ENCODE measurements at regions not wholly inside any gene's neighbourhood (a gene's known extent, or its start where the extent isn't known, plus 50 kb on each side); places are given as distances from the start of the nearest gene placed in this dataset.

- TF ChIP-seq CTCF (IDR thresholded peaks at IDR 0.05) (no peak), POLR2AphosphoS5 (IDR thresholded peaks at IDR 0.05) (no peak)
Measured at GRCh38 chr11:116257092-116257491, 515.7 kb downstream of the BUD13 start.

All from prostate gland (tissue), 2 donors.